Astrocyte of the cerebellum (primary cell): ENCODE measurements at regions not wholly inside any gene's neighbourhood (a gene's known extent, or its start where the extent isn't known, plus 50 kb on each side); places are given as distances from the start of the nearest gene placed in this dataset.

ENCODE experiments used
- DNase-seq: peaks from one replicate; pipeline ENCODE4 v3.0.0-alpha.2; 2011; ENCODE audit warnings: low read depth
- H3K4me3 ChIP-seq: 2 replicates; pipeline ENCODE4 v1.5.1; 2011; ENCODE audit warnings: mild to moderate bottlenecking, low read depth, low read length, moderate library complexity
- CTCF ChIP-seq: IDR thresholded peaks from 2 replicates; pipeline ENCODE4 v1.5.1; 2012; ENCODE audit warnings: low read length, low read depth, moderate library complexity, mild to moderate bottlenecking; ENCODE audit errors: missing control alignments
- in situ Hi-C: cut with HindIII; loops from 2 replicates; pipeline ENCODE4 v1.10.0; 2017; ENCODE audit warnings: low sequenced_read_pairs

- in situ Hi-C loops, result no loop called here
- TF ChIP-seq CTCF, result no peak
- no peak overlapping the region for H3K4me3 ChIP-seq
- no peak for DNase-seq
Measured at GRCh38 chr6:87807475-87807874, 105.4 kb upstream of the AKIRIN2 start.

- in situ Hi-C loops, result no loop called here
- DNase-seq, result no peak
- H3K4me3 ChIP-seq, result no peak overlapping the region
- TF ChIP-seq CTCF, result no peak
Measured at GRCh38 chr6:87806635-87807034, 104.6 kb upstream of the AKIRIN2 start.

- no peak for DNase-seq
- no peak overlapping the region for H3K4me3 ChIP-seq
- in situ Hi-C loops, result no loop called here
- no peak for TF ChIP-seq CTCF
Measured at GRCh38 chr6:87806099-87806498, 104.1 kb upstream of the AKIRIN2 start.

- no peak for TF ChIP-seq CTCF
- no peak for DNase-seq
- in situ Hi-C loops, result no loop called here
- no peak overlapping the region for H3K4me3 ChIP-seq
Measured at GRCh38 chr6:87803791-87804190, 101.8 kb upstream of the AKIRIN2 start.

DNA sequence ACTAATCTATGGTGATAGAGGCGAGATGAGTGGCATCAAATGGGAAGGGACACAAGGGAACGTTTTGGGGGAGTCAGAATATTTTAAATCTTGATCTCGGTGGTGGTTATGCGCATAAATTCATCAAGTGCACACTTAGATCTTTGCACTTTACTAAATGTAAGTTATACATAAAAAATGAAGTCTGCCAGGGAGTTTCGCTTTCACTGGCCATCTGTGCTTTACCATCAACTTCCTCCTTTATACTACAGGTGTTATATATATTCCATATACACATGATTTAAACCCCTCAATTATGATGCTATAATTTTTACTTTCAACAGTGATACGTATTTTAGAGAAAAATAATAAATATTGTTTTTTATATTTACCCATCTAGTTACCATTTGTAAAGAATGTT is 97.6 kb upstream of the AKIRIN2 start:
- no peak for DNase-seq
- H3K4me3 ChIP-seq, result no peak overlapping the region

DNA sequence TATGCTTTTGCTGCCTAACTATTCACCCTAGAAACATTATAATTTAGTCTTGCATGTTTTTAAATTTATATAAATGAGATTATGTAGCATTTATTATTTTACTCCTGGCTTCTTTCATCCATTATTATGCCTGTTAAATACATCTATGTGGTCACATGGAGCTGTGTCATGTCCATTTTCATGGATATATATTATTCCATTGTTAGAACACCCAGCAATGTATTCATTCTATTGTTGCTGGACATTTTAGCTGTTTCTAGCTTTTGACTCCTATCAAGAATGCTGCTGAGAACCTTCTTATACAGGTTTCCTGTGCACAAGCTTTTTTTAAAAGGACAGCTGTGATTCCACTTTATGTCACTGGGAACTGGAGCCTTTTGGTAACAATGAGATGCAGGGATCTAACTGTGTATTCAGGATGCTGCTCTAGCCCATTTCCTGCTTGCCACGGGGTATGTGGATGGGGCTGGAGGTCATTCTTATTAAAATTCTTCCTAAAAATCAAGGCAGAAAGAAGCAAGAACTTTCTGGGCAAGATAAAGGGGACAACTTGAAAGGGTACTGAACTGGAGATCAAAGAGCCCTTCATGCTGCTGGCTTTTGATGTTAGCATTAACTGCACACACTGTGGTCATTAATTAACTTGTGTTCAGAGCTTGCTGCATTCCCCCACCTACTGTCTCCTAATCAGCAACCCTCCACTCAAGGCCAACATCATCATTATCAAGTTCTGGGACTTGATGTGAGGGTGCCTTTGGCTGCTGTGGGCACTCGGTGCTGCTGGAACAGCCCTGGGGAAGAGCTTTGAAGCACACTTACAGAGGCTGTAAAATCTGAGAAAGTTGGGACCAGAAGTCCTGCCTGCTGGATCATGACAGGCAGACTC is 96.6 kb upstream of the AKIRIN2 start:
- no peak for TF ChIP-seq CTCF
- in situ Hi-C loops, result no loop called here
- no peak for DNase-seq
- no peak overlapping the region for H3K4me3 ChIP-seq

More for the DNA sequence above, 97.6 kb upstream of the AKIRIN2 start:
- in situ Hi-C loops, result no loop called here
- no peak for TF ChIP-seq CTCF
